HepG2 (cell line): ENCODE measurements at regions not wholly inside any gene's neighbourhood (a gene's known extent, or its start where the extent isn't known, plus 50 kb on each side); places are given as distances from the start of the nearest gene placed in this dataset.

Source experiments
- AHDC1 ChIP-seq: sonication (generic); formaldehyde crosslinking; IDR thresholded peaks from 2 replicates; pipeline ENCODE4 v1.5.1; 2020; ENCODE audit warnings: mild to moderate bottlenecking, missing genetic modification reagents, borderline replicate concordance
- ARNT ChIP-seq: fragments of 450-650 bp; IDR thresholded peaks from 2 replicates; pipeline ENCODE4 v1.6.1; 2017
- CEBPZ ChIP-seq: IDR thresholded peaks from 2 replicates; pipeline ENCODE4 v1.6.1; 2012; ENCODE audit warnings: low read length, improper control_type of control experiment
- E2F1 ChIP-seq: sonication (generic); formaldehyde crosslinking; IDR thresholded peaks from 2 replicates; pipeline ENCODE4 v1.5.0; 2020; ENCODE audit warnings: missing genetic modification reagents
- GMEB1 ChIP-seq: sonication (generic); formaldehyde crosslinking; IDR thresholded peaks from 2 replicates; pipeline ENCODE4 v1.5.1; 2020; ENCODE audit warnings: missing genetic modification reagents, mild to moderate bottlenecking, borderline replicate concordance
- KLF6 ChIP-seq: IDR thresholded peaks from 2 replicates; pipeline ENCODE4 v1.8.0; 2016; ENCODE audit warnings: missing biosample characterization, missing genetic modification reagents
- MAZ ChIP-seq, 2 experiments: sonication (generic) in 1 of 2; formaldehyde crosslinking in 1 of 2; IDR thresholded peaks; 2 replicates each; pipeline versions ENCODE4 v1.5.0 to v1.6.1; 2012 to 2020; ENCODE audit warnings: low read depth in 2 of 2, mild to moderate bottlenecking in 2 of 2, borderline replicate concordance in 1 of 2, improper control_type of control experiment in 1 of 2, low read length in 1 of 2, missing genetic modification reagents in 1 of 2, moderate library complexity in 1 of 2
- MTA3 ChIP-seq: sonication (generic); formaldehyde crosslinking; IDR thresholded peaks from 2 replicates; pipeline ENCODE4 v1.4.0; 2020; ENCODE audit warnings: missing genetic modification reagents
- SIN3A ChIP-seq: IDR thresholded peaks from 2 replicates; pipeline ENCODE4 v1.6.1; 2011; ENCODE audit warnings: low read depth, mild to moderate bottlenecking, control low read depth, low read length, borderline replicate concordance
- ZBTB20 ChIP-seq: sonication (generic); formaldehyde crosslinking; IDR thresholded peaks from 2 replicates; pipeline ENCODE4 v1.8.1; 2023; ENCODE audit warnings: missing genetic modification reagents, low read depth, mild to moderate bottlenecking, borderline replicate concordance
- ZBTB7A ChIP-seq: sonication (generic); formaldehyde crosslinking; IDR thresholded peaks from 2 replicates; pipeline ENCODE4 v1.8.0; 2022; ENCODE audit warnings: mild to moderate bottlenecking, missing genetic modification reagents
- ZFAT ChIP-seq: sonication (generic); formaldehyde crosslinking; conservative IDR thresholded peaks from 2 replicates; pipeline ENCODE4 v1.8.1; 2023; ENCODE audit warnings: missing genetic modification reagents, inconsistent platforms
- ZNF660 ChIP-seq: sonication (generic); formaldehyde crosslinking; IDR thresholded peaks from 2 replicates; pipeline ENCODE4 v1.5.1; 2020; ENCODE audit warnings: mild to moderate bottlenecking, low read depth, missing genetic modification reagents, borderline replicate concordance

- TF ChIP-seq GMEB1 (CRISPR knock-in tag), result peak; percentile 99
- TF ChIP-seq MTA3 (CRISPR knock-in tag), result no peak
- TF ChIP-seq E2F1 (CRISPR knock-in tag), result peak; percentile 40; the same call in 1 of the 2 replicates
- TF ChIP-seq KLF6 (CRISPR knock-in tag), result no peak
- no peak for TF ChIP-seq CEBPZ
- TF ChIP-seq ZBTB20 (CRISPR knock-in tag), result no peak
- TF ChIP-seq ARNT, result no peak
- TF ChIP-seq MAZ (IDR thresholded peaks at IDR 0.05; ENCODE audit: borderline replicate concordance, low read depth, low read length), result no peak
- no peak for TF ChIP-seq MAZ (CRISPR knock-in tag; IDR thresholded peaks at IDR 0.05; ENCODE audit: low read depth)
- no peak for TF ChIP-seq ZBTB7A (CRISPR knock-in tag)
- no peak for TF ChIP-seq AHDC1 (CRISPR knock-in tag)
- TF ChIP-seq SIN3A, result no peak
- TF ChIP-seq ZFAT (CRISPR knock-in tag), result no peak
- TF ChIP-seq ZNF660 (CRISPR knock-in tag), result no peak
Measured at GRCh38 chr4:189364032-189364449, 576.6 kb upstream of the FRG1 start (continued).
